T-cell (primary cell): ENCODE measurements at regions not wholly inside any gene's neighbourhood (a gene's known extent, or its start where the extent isn't known, plus 50 kb on each side); places are given as distances from the start of the nearest gene placed in this dataset.

Experiments used
- ATAC-seq, 4 experiments: fragments of 200-7000 bp in 3 of 4; fragments of 150-1000 bp in 1 of 4; cut with Tn5 transposase; replicated peaks in 1 of 4; 1 replicate in 3 of 4; 2 replicates in 1 of 4; pipeline ENCODE4 v1.10.0; 2021; ENCODE audit warnings: moderate library complexity in 3 of 4, mild to moderate bottlenecking in 2 of 4, moderate number of reproducible peaks in 1 of 4
- CTCF ChIA-PET, 2 donors: fragments of 300-600 bp; sonication (Branson Sonifier 250); formaldehyde crosslinking; loops; one replicate each; lab custom pipeline; 2022; ENCODE audit warnings: antibody characterized with exemption in 2 of 2; lab: Charles Lee
- POLR2A ChIA-PET, 2 donors: fragments of 300-600 bp; sonication (Branson Sonifier 250); formaldehyde crosslinking; loops; one replicate each; lab custom pipeline; 2022; ENCODE audit warnings: antibody characterized with exemption in 2 of 2; lab: Charles Lee
- DNase-seq, 35 experiments: peaks; one replicate each; pipeline versions ENCODE4 v3.0.0 to v3.0.0-alpha.2; 2013 to 2023
- H3K27ac ChIP-seq: one replicate; pipeline ENCODE4 v1.5.1; 2013; ENCODE audit warnings: low read length
- H3K27me3 ChIP-seq, 2 experiments: replicated peaks in 1 of 2; 1 replicate in 1 of 2; 2 replicates in 1 of 2; pipeline versions ENCODE4 v1.6.1 to v1.7.0; 2013; ENCODE audit warnings: low read length in 1 of 2, mixed read lengths in 1 of 2; ENCODE audit not compliant: control insufficient read depth in 2 of 2, insufficient read depth in 2 of 2; ENCODE audit errors: extremely low read depth in 1 of 2
- H3K36me3 ChIP-seq, 2 donors: 1 replicate in 1 of 2; 2 replicates in 1 of 2; pipeline versions ENCODE4 v1.6.1 to v1.7.0; 2013; ENCODE audit warnings: low read length in 1 of 2; ENCODE audit not compliant: control insufficient read depth in 2 of 2, insufficient read depth in 1 of 2; ENCODE audit errors: extremely low read depth in 1 of 2
- H3K4me1 ChIP-seq, 2 experiments: 1 replicate in 1 of 2; 2 replicates in 1 of 2; pipeline versions ENCODE4 v1.6.1 to v1.7.0; 2013; ENCODE audit warnings: low read length in 2 of 2, mixed read lengths in 1 of 2; ENCODE audit not compliant: insufficient read depth in 2 of 2, control insufficient read depth in 1 of 2; ENCODE audit errors: extremely low read depth in 1 of 2
- H3K4me3 ChIP-seq, 2 donors: 1 replicate in 1 of 2; 2 replicates in 1 of 2; pipeline versions ENCODE4 v1.5.1 to v1.7.0; 2013; ENCODE audit warnings: mild to moderate bottlenecking in 2 of 2, low read length in 1 of 2, moderate library complexity in 1 of 2; ENCODE audit not compliant: control insufficient read depth in 1 of 2; ENCODE audit errors: extremely low read depth in 1 of 2
- H3K9me3 ChIP-seq: 2 replicates; pipeline ENCODE4 v1.7.0; 2013
- H3K27ac Mint-ChIP-seq, 2 donors: one replicate each; pipeline ENCODE4 v1.8.0; 2020 to 2021; ENCODE audit warnings: mild to moderate bottlenecking in 2 of 2, mixed read lengths in 2 of 2
- H3K27me3 Mint-ChIP-seq, 2 donors: one replicate each; pipeline ENCODE4 v1.8.0; 2021 to 2022; ENCODE audit warnings: mixed read lengths in 2 of 2
- H3K36me3 Mint-ChIP-seq: one replicate; pipeline ENCODE4 v1.8.0; 2021; ENCODE audit warnings: mixed read lengths
- H3K4me1 Mint-ChIP-seq, 3 donors: one replicate each; pipeline ENCODE4 v1.8.0; 2020 to 2022; ENCODE audit warnings: mixed read lengths in 3 of 3, mild to moderate bottlenecking in 1 of 3
- H3K4me3 Mint-ChIP-seq, 3 donors: one replicate each; pipeline ENCODE4 v1.8.0; 2020 to 2022; ENCODE audit warnings: mild to moderate bottlenecking in 3 of 3, mixed read lengths in 3 of 3, moderate library complexity in 3 of 3
- H3K9me3 Mint-ChIP-seq, 3 donors: one replicate each; pipeline ENCODE4 v1.8.0; 2020 to 2022; ENCODE audit warnings: mixed read lengths in 3 of 3
- WGBS: methylation state at CpG from one replicate; pipeline ENCODE4 v1.1.5; 2013; ENCODE audit warnings: missing lambda C conversion rate; ENCODE audit not compliant: insufficient coverage; 5-methylcytosine and 5-hydroxymethylcytosine counted together

GRCh38 chr12:68476794-68477193, 133.9 kb upstream of the RAP1B start:
- peaks cover 11 to 20% (median 18%) of the 10 kb centered on the region in 3 donors for H3K4me1 Mint-ChIP-seq
- Histone ChIP-seq H3K4me3 (no peak overlapping the region), H3K36me3 (no peaks in the 10 kb centered on the region), H3K9me3 (no peaks in the 10 kb centered on the region), H3K27me3 (no peaks in the 10 kb centered on the region), H3K27ac (no peak overlapping the region), H3K4me1 (peaks cover 4 to 10% of the 10 kb centered on the region in 2 experiments)
- no peak overlapping the region for H3K4me3 Mint-ChIP-seq
- H3K27me3 Mint-ChIP-seq = no peaks in the 10 kb centered on the region
- DNase-seq = no peak
- POLR2A ChIA-PET = no interaction called here
- H3K9me3 Mint-ChIP-seq = peaks cover 0 to 5% (median 4%) of the 10 kb centered on the region in 3 donors
- CTCF ChIA-PET = no interaction called here
- ATAC-seq = no peak
- peaks cover 2% of the 10 kb centered on the region for H3K36me3 Mint-ChIP-seq
- 100% methylated on average over 1 of the region's 2 CpGs for WGBS
- H3K27ac Mint-ChIP-seq = no peak overlapping the region

- no peak overlapping the region for H3K27ac ChIP-seq
- CTCF ChIA-PET = no interaction called here
- POLR2A ChIA-PET = no interaction called here
- ATAC-seq (no peak), DNase-seq (no peak)
- peaks cover 0 to 5% (median 4%) of the 10 kb centered on the region in 3 donors for H3K9me3 Mint-ChIP-seq
- no peaks in the 10 kb centered on the region for H3K9me3 ChIP-seq
- H3K36me3 Mint-ChIP-seq = peaks cover 2% of the 10 kb centered on the region
- no peaks in the 10 kb centered on the region for H3K36me3 ChIP-seq
- H3K4me1 Mint-ChIP-seq = peaks cover 16 to 24% (median 23%) of the 10 kb centered on the region in 3 donors
- no peak overlapping the region for H3K27ac Mint-ChIP-seq
- peaks cover 4 to 13% of the 10 kb centered on the region in 2 experiments for H3K4me1 ChIP-seq
- H3K4me3 ChIP-seq = no peak overlapping the region
- 93% methylated on average over 3 of the region's 3 CpGs for WGBS
- H3K27me3 Mint-ChIP-seq = no peaks in the 10 kb centered on the region
- no peak overlapping the region for H3K4me3 Mint-ChIP-seq
- H3K27me3 ChIP-seq = no peaks in the 10 kb centered on the region
Observed at GRCh38 chr12:68477261-68477772, 133.4 kb upstream of the RAP1B start.

- Mint-ChIP-seq H3K27ac (no peak overlapping the region), H3K4me1 (peaks cover 21 to 30% (median 29%) of the 10 kb centered on the region in 3 donors), H3K36me3 (peaks cover 2% of the 10 kb centered on the region), H3K4me3 (no peak overlapping the region), H3K9me3 (peaks cover 0 to 5% (median 4%) of the 10 kb centered on the region in 3 donors), H3K27me3 (no peaks in the 10 kb centered on the region)
- POLR2A ChIA-PET = no interaction called here
- Histone ChIP-seq H3K36me3 (no peaks in the 10 kb centered on the region), H3K4me3 (no peak overlapping the region), H3K9me3 (no peaks in the 10 kb centered on the region), H3K27me3 (no peaks in the 10 kb centered on the region), H3K27ac (no peak overlapping the region), H3K4me1 (peaks cover 4 to 13% of the 10 kb centered on the region in 2 experiments)
- no peak for ATAC-seq
- CTCF ChIA-PET = interaction anchor here in 1 of 2 donors (0.7 kb wide), 1 partner anchor 1939 kb away, joined by 3 read pairs; no protein-coding TSS in a partner anchor
- WGBS = no CpG with 5 or more reads among the region's 5 CpGs
- no peak for DNase-seq
Observed at GRCh38 chr12:68477906-68478305, 132.8 kb upstream of the RAP1B start.

- Mint-ChIP-seq H3K36me3 (peaks cover 2% of the 10 kb centered on the region), H3K4me1 (peaks cover 26 to 37% (median 36%) of the 10 kb centered on the region in 3 donors), H3K27ac (no peak overlapping the region), H3K9me3 (peaks cover 0 to 5% (median 4%) of the 10 kb centered on the region in 3 donors), H3K4me3 (no peak overlapping the region), H3K27me3 (no peaks in the 10 kb centered on the region)
- ATAC-seq = no peak
- H3K27me3 ChIP-seq = no peaks in the 10 kb centered on the region
- no peak overlapping the region for H3K4me3 ChIP-seq
- H3K36me3 ChIP-seq = no peaks in the 10 kb centered on the region
- H3K27ac ChIP-seq = no peak overlapping the region
- CTCF ChIA-PET = interaction anchor here (0.7 kb wide), 2 partner anchors 1119 to 1940 kb away, joined by 3 read pairs; no protein-coding TSS in a partner anchor
- peaks cover 5 to 13% of the 10 kb centered on the region in 2 experiments for H3K4me1 ChIP-seq
- POLR2A ChIA-PET = no interaction called here
- no peaks in the 10 kb centered on the region for H3K9me3 ChIP-seq
- no CpG with 5 or more reads among the region's 1 CpG for WGBS
- no peak for DNase-seq
Observed at GRCh38 chr12:68478516-68479260, 132.0 kb upstream of the RAP1B start.

- no peak overlapping the region for H3K4me3 Mint-ChIP-seq
- H3K36me3 ChIP-seq = no peaks in the 10 kb centered on the region
- no peak overlapping the region for H3K27ac ChIP-seq
- ATAC-seq = no peak
- no peaks in the 10 kb centered on the region for H3K27me3 Mint-ChIP-seq
- DNase-seq = no peak
- H3K27ac Mint-ChIP-seq = no peak overlapping the region
- H3K9me3 ChIP-seq = no peaks in the 10 kb centered on the region
- peaks cover 2% of the 10 kb centered on the region for H3K36me3 Mint-ChIP-seq
- peaks cover 5 to 13% of the 10 kb centered on the region in 2 experiments for H3K4me1 ChIP-seq
- H3K27me3 ChIP-seq = no peaks in the 10 kb centered on the region
- ChIA-PET CTCF (interaction anchor here (0.6 to 0.7 kb wide), 4 partner anchors 152 to 1120 kb away, joined by 3 to 4 read pairs (median 3); no protein-coding TSS in a partner anchor), POLR2A (interaction anchor here (0.6 kb wide), 2 partner anchors 103 to 1813 kb away, joined by 3 to 5 read pairs; no protein-coding TSS in a partner anchor)
- 94% methylated on average over 2 of the region's 4 CpGs for WGBS
- H3K9me3 Mint-ChIP-seq = peaks cover 0 to 5% (median 4%) of the 10 kb centered on the region in 3 donors
- H3K4me3 ChIP-seq = no peak overlapping the region
- peaks cover 26 to 40% (median 39%) of the 10 kb centered on the region in 3 donors for H3K4me1 Mint-ChIP-seq
Observed at GRCh38 chr12:68479261-68479895, 131.3 kb upstream of the RAP1B start.

- ATAC-seq (no peak), DNase-seq (no peak)
- Mint-ChIP-seq H3K4me1 (peaks cover 26 to 40% (median 39%) of the 10 kb centered on the region in 3 donors), H3K27ac (no peak overlapping the region), H3K4me3 (no peak overlapping the region), H3K27me3 (no peaks in the 10 kb centered on the region), H3K9me3 (peaks cover 0 to 5% (median 4%) of the 10 kb centered on the region in 3 donors), H3K36me3 (peaks cover 2% of the 10 kb centered on the region)
- Histone ChIP-seq H3K4me3 (no peak overlapping the region), H3K9me3 (no peaks in the 10 kb centered on the region), H3K4me1 (peaks cover 5 to 13% of the 10 kb centered on the region in 2 experiments), H3K27ac (no peak overlapping the region), H3K36me3 (no peaks in the 10 kb centered on the region), H3K27me3 (no peaks in the 10 kb centered on the region)
- ChIA-PET CTCF (interaction anchor here (0.6 to 0.7 kb wide), 5 partner anchors 151 to 1120 kb away, joined by 3 to 4 read pairs (median 3); no protein-coding TSS in a partner anchor), POLR2A (interaction anchor here (0.6 kb wide), 2 partner anchors 103 to 1813 kb away, joined by 3 to 5 read pairs; no protein-coding TSS in a partner anchor)
- 88% methylated on average over 1 of the region's 2 CpGs for WGBS
Observed at GRCh38 chr12:68479896-68480291, 130.8 kb upstream of the RAP1B start.
